ENCODE measurements at regions not wholly inside any gene's neighbourhood (a gene's known extent, or its start where the extent isn't known, plus 50 kb on each side); places are given as distances from the start of the nearest gene placed in this dataset.

GRCh38 chr18:39972521-39972920, 1982.5 kb upstream of the PIK3C3 start:
- TF ChIP-seq POLR2A (IDR thresholded peaks at IDR 0.05) = no peak
- TF ChIP-seq CTCF (IDR thresholded peaks at IDR 0.05) = no peak
- no peak for TF ChIP-seq EP300 (IDR thresholded peaks at IDR 0.05)
